ENCODE measurements at regions not wholly inside any gene's neighbourhood (a gene's known extent, or its start where the extent isn't known, plus 50 kb on each side); places are given as distances from the start of the nearest gene placed in this dataset.
"Not testable (repeated sequence)": the region's sequence is repeated elsewhere in the genome, so short reads cannot be mapped to it uniquely, and the experiment has no call there.

GRCh38 chr10:56123247-56123646 lies 237.8 kb downstream of the ZWINT start:
- no peak for DNase-seq (ENCODE audit: low read depth)
- TF ChIP-seq, protein P1, sequence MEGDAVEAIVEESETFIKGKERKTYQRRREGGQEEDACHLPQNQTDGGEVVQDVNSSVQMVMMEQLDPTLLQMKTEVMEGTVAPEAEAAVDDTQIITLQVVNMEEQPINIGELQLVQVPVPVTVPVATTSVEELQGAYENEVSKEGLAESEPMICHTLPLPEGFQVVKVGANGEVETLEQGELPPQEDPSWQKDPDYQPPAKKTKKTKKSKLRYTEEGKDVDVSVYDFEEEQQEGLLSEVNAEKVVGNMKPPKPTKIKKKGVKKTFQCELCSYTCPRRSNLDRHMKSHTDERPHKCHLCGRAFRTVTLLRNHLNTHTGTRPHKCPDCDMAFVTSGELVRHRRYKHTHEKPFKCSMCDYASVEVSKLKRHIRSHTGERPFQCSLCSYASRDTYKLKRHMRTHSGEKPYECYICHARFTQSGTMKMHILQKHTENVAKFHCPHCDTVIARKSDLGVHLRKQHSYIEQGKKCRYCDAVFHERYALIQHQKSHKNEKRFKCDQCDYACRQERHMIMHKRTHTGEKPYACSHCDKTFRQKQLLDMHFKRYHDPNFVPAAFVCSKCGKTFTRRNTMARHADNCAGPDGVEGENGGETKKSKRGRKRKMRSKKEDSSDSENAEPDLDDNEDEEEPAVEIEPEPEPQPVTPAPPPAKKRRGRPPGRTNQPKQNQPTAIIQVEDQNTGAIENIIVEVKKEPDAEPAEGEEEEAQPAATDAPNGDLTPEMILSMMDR (conservative IDR thresholded peaks at IDR 0.05; ENCODE audit: low read depth, low read length), result no peak
- H3K4me3 ChIP-seq (ENCODE audit: low read depth, low read length), result no peak overlapping the region

- TF ChIP-seq, protein P1 (conservative IDR thresholded peaks at IDR 0.05; ENCODE audit: low read depth, low read length), result no peak
- no peak overlapping the region for H3K4me3 ChIP-seq (ENCODE audit: low read depth, low read length)
- no peak for DNase-seq (ENCODE audit: low read depth)
Measured at GRCh38 chr10:56116684-56117083, 244.4 kb downstream of the ZWINT start.

DNA sequence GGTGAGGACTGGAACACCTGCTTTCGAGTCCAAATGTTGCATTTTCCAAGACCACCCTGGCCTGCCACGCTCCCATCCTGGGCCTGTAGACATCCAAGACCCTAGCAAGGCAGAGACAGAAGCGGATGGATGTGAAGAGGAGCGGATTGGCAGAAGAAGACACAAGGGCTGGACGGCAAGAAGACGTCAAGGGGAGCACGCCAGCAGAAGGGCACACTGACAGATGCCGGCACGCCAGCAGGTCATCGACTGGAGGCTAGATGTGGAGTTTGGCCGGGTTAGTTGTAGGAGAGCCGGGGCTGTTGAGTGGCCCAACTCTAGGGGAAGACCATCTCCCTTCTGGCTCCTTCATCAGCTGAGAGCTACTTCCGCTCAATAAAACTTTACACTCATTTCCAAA lies 251.6 kb downstream of the ZWINT start:
- TF ChIP-seq, protein P1 (conservative IDR thresholded peaks at IDR 0.05; ENCODE audit: low read depth, low read length), result no peak
- DNase-seq (ENCODE audit: low read depth), result no peak
- no peak overlapping the region for H3K4me3 ChIP-seq (ENCODE audit: low read depth, low read length)

- DNase-seq (ENCODE audit: low read depth), result no peak
- TF ChIP-seq, protein P1 (conservative IDR thresholded peaks at IDR 0.05; ENCODE audit: low read depth, low read length), result no peak
- H3K4me3 ChIP-seq (ENCODE audit: low read depth, low read length), result no peak overlapping the region
Measured at GRCh38 chr10:56104923-56105322, 256.1 kb downstream of the ZWINT start.

DNA sequence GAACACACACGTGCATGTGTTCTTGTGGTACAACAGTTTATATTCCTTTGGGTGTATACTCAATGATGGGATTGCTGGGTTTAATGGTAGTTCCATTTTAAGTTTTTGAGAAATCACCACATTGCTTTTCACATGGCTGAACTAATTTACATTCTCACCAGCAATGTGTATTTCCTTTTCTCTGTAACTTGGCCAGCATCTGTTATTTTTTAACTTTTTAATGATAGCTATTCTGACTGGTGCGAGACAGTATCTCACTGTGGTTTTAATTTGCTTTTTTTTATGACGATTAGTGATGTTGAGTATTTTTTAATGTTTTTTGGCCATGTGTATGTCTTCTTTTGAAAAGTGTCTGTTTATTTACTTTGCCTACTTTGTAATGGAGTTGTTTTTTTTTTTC lies 256.6 kb downstream of the ZWINT start:
- no peak for DNase-seq (ENCODE audit: low read depth)
- H3K4me3 ChIP-seq (ENCODE audit: low read depth, low read length), result no peak overlapping the region
- TF ChIP-seq, protein P1 (conservative IDR thresholded peaks at IDR 0.05; ENCODE audit: low read depth, low read length), result no peak

- no peak overlapping the region for H3K4me3 ChIP-seq (ENCODE audit: low read depth, low read length)
- no peak for DNase-seq (ENCODE audit: low read depth)
- TF ChIP-seq, protein P1 (conservative IDR thresholded peaks at IDR 0.05; ENCODE audit: low read depth, low read length), result no peak
Measured at GRCh38 chr10:56096226-56096517, 264.9 kb downstream of the ZWINT start.

- no peak overlapping the region for H3K4me3 ChIP-seq (ENCODE audit: low read depth, low read length)
- TF ChIP-seq, protein P1 (conservative IDR thresholded peaks at IDR 0.05; ENCODE audit: low read depth, low read length), result no peak
- no peak for DNase-seq (ENCODE audit: low read depth)
Measured at GRCh38 chr10:56095506-56096225, 265.4 kb downstream of the ZWINT start.

- DNase-seq (ENCODE audit: low read depth); H3K4me3 ChIP-seq (ENCODE audit: low read depth, low read length): not testable (repeated sequence)
Measured at GRCh38 chr10:56093645-56094044, 267.4 kb downstream of the ZWINT start.

All from choroid plexus epithelial cell (primary cell).